Activated CD8-positive, alpha-beta memory T cell treated with anti-CD3 and anti-CD28 coated beads, Interleukin-2, amount 10 ng/mL, durations not matched to agents 7 days and 5 days (primary cell): ENCODE measurements at regions not wholly inside any gene's neighbourhood (a gene's known extent, or its start where the extent isn't known, plus 50 kb on each side); places are given as distances from the start of the nearest gene placed in this dataset.
"Not testable (repeated sequence)": the region's sequence is repeated elsewhere in the genome, so short reads cannot be mapped to it uniquely, and the experiment has no call there.

ENCODE experiments used
- ATAC-seq: fragments of 150-1000 bp; cut with Tn5 transposase; one replicate; pipeline ENCODE4 v1.10.0; 2021; ENCODE audit warnings: moderate library complexity
- CTCF ChIA-PET: fragments of 350-600 bp; sonication (Branson Sonifier 250); formaldehyde crosslinking; loops from one replicate; lab custom pipeline; 2021; ENCODE audit warnings: antibody characterized with exemption; lab: Charles Lee
- DNase-seq: peaks from one replicate; pipeline ENCODE4 v3.0.0-alpha.2; 2020
- H3K27ac Mint-ChIP-seq: one replicate; pipeline ENCODE4 v1.8.0; 2021; ENCODE audit warnings: mild to moderate bottlenecking, mixed read lengths
- H3K27me3 Mint-ChIP-seq: one replicate; pipeline ENCODE4 v1.8.0; 2021; ENCODE audit warnings: mixed read lengths
- H3K36me3 Mint-ChIP-seq: one replicate; pipeline ENCODE4 v1.8.0; 2021; ENCODE audit warnings: mild to moderate bottlenecking, mixed read lengths
- H3K4me1 Mint-ChIP-seq: one replicate; pipeline ENCODE4 v1.8.0; 2021; ENCODE audit warnings: mixed read lengths
- H3K4me3 Mint-ChIP-seq: one replicate; pipeline ENCODE4 v1.8.0; 2021; ENCODE audit warnings: mild to moderate bottlenecking, moderate library complexity, mixed read lengths
- H3K9me3 Mint-ChIP-seq: one replicate; pipeline ENCODE4 v1.8.0; 2022; ENCODE audit warnings: low read depth, mixed read lengths

DNA sequence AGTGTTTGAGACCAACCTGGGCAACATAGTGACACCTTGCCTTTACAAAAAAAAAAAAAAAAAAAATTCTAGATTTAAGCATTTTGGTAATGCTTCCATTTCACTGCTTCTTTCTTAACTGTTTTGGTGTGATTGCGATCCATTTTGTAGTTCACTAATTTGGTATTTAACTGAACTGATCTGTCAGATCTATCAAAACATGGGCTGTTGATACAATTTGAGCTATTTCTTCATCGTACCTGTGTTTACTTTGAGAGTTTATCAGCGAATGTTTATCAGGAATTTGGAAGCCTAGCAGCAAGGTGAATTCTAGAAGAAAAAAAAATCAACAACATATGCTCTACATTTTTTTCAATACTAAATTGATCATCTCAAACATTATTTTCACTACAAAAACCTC is 864.9 kb upstream of the WWC1 start:
- CTCF ChIA-PET: no interaction called here
- Mint-ChIP-seq H3K4me1 (no peaks in the 10 kb centered on the region), H3K9me3 (peaks cover 2% of the 10 kb centered on the region), H3K27ac (no peak overlapping the region), H3K36me3 (no peaks in the 10 kb centered on the region), H3K4me3 (no peak overlapping the region), H3K27me3 (no peaks in the 10 kb centered on the region)
- ATAC-seq: no peak
- DNase-seq: no peak

DNA sequence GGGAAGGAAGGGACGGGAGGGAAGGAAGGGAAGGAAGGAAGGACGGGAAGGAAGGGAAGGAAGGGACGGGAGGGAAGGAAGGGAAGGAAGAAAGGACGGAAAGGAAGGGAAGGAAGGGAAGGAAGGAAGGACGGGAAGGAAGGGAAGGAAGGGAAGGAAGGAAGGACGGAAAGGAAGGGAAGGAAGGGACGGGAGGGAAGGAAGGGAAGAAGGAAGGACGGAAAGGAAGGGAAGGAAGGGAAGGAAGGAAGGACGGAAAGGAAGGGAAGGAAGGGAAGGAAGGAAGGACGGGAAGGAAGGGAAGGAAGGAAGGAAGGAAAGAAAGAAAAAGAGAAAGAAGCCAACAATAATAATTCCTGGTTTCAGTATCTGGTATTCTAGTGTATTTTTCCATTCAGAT is 863.8 kb upstream of the WWC1 start:
- ATAC-seq, H3K36me3 Mint-ChIP-seq, H3K27ac Mint-ChIP-seq, H3K4me3 Mint-ChIP-seq, H3K4me1 Mint-ChIP-seq, H3K27me3 Mint-ChIP-seq, H3K9me3 Mint-ChIP-seq, CTCF ChIA-PET, DNase-seq: not testable (repeated sequence)

DNA sequence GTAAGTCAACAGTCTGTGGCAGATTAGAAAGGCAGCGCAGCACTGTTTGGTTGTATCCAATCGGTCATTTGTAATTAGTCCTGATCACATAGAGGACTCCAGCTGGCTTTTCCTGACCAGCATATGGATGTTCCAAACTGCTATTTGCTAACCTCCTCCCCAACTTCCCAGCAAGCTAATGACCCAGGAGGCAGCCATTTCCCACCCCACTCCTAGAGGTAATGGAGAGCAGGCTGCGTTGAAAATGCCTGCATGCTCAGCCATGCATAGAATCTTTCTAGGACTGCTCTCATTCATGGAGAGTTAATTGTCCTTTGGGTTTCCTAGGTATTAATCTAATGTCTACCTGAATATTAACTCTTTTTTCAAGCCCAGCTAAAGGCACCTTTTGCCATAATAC is 850.6 kb upstream of the WWC1 start:
- no peak overlapping the region for H3K27ac Mint-ChIP-seq
- CTCF ChIA-PET: no interaction called here
- H3K4me1 Mint-ChIP-seq: no peaks in the 10 kb centered on the region
- ATAC-seq: no peak
- peaks cover 9% of the 10 kb centered on the region for H3K9me3 Mint-ChIP-seq
- H3K27me3 Mint-ChIP-seq: no peaks in the 10 kb centered on the region
- DNase-seq: no peak
- no peaks in the 10 kb centered on the region for H3K36me3 Mint-ChIP-seq
- no peak overlapping the region for H3K4me3 Mint-ChIP-seq

DNA sequence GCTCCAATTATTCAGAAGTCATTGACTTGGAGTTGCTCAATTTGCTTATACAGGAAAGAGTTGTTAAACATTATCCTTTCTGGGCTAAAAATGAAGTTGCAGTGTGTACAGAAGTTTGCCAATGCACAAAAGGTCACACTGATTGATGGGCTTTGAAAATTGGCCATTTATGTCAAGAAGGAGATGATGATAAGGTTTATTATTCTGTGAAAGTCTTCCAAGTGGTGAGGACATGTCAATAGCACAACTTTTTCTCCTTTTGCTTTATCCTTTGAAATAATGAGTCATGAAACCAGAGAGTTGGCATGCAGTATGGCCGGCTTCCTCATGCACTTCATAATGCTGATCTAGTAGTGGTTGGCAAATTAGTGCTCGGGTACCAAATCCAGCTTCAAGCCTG is 848.5 kb upstream of the WWC1 start:
- H3K4me3 Mint-ChIP-seq: no peak overlapping the region
- no peaks in the 10 kb centered on the region for H3K36me3 Mint-ChIP-seq
- CTCF ChIA-PET: no interaction called here
- H3K27me3 Mint-ChIP-seq: no peaks in the 10 kb centered on the region
- no peak for DNase-seq
- peaks cover 3% of the 10 kb centered on the region for H3K9me3 Mint-ChIP-seq
- no peak for ATAC-seq
- no peaks in the 10 kb centered on the region for H3K4me1 Mint-ChIP-seq
- H3K27ac Mint-ChIP-seq: no peak overlapping the region

DNA sequence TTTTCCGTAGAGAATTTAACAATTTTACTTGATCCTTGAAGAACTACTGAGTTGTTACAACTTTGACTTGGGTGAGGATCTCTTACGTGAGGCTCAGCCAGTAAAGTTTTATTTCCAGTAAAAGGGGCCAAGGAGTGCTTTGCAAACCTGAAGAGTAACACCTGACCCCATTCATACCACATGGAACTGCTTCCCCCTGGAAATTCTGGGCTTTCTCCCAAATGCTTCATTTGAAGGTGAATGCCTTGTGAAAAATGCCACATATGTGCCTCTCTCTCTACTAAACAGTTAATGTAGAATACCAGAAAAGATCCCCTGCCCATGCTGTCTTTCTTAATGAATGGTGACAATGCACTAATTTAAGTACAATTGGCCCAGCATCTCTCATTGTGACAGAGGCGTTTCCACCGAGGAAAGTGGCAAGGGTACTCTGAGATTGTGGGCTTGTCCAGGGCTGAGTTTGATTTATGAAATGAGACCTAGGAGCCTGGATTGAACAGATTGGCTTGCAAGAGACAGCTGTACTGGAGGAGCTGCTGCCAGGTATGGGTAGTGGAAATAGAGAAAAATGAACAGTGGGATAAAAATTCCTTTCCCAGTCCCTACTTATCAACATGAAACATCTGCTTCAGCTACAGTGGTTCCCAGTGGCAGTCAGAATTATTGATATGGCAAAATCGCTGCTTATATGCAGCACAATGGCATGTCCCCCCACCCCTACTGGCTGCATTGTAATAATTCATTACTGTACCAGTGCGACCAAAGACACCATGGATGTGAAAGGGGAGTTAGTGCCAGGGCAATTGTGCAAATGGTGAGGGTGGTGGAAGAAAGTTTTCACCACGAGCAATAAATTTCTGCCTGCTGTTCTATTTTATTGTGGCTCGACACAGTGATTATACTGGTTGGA is 843.7 kb upstream of the WWC1 start:
- DNase-seq: no peak
- CTCF ChIA-PET: no interaction called here
- H3K27me3 Mint-ChIP-seq: no peaks in the 10 kb centered on the region
- no peak overlapping the region for H3K4me3 Mint-ChIP-seq
- no peak overlapping the region for H3K27ac Mint-ChIP-seq
- no peaks in the 10 kb centered on the region for H3K36me3 Mint-ChIP-seq
- ATAC-seq: no peak
- no peaks in the 10 kb centered on the region for H3K4me1 Mint-ChIP-seq
- H3K9me3 Mint-ChIP-seq: peaks cover 4% of the 10 kb centered on the region

DNA sequence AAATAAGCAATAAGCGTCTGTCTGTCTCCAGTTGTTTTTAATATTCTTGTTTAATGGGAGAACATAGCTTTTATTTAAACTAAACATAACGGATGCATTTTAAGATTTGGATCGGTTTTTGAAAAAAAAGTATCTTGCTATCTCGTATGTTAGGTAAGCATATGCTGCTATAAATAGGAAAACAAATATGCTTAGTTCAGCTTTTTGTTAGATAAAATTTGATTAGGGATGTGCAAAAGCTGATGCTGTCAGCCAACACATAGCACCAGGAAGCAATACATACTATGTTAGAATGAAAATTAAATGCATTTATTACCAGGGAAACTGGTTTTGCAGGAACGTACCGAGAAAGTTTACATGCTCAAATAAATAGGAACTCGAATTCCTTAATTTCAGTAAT is 843.1 kb upstream of the WWC1 start:
- peaks cover 4% of the 10 kb centered on the region for H3K9me3 Mint-ChIP-seq
- no peak overlapping the region for H3K4me3 Mint-ChIP-seq
- CTCF ChIA-PET: no interaction called here
- H3K27ac Mint-ChIP-seq: no peak overlapping the region
- DNase-seq: no peak
- ATAC-seq: no peak
- no peaks in the 10 kb centered on the region for H3K36me3 Mint-ChIP-seq
- H3K27me3 Mint-ChIP-seq: no peaks in the 10 kb centered on the region
- no peaks in the 10 kb centered on the region for H3K4me1 Mint-ChIP-seq

DNA sequence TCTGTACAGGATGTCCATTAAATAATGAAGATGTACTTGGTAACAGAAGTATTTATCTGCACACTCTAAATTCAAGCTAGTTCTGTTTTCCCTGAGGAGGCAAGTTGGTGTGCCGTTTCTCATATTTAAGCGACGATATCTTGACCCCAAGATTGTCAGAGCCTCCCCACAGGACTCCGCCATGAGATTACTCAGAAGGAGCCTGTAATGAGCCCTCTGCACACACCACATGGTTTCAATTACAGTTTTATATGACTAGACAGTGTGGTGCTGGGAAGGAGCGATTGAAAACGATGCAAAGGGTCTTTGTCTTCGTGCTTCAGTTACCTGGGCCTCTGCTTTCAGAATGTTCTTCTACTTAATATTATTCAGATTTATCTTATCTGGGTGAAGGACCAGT is 840.4 kb upstream of the WWC1 start:
- CTCF ChIA-PET: no interaction called here
- Mint-ChIP-seq H3K27ac (no peak overlapping the region), H3K36me3 (no peaks in the 10 kb centered on the region), H3K4me1 (no peaks in the 10 kb centered on the region), H3K27me3 (no peaks in the 10 kb centered on the region), H3K4me3 (no peak overlapping the region), H3K9me3 (peaks cover 4% of the 10 kb centered on the region)
- DNase-seq: no peak
- no peak for ATAC-seq

DNA sequence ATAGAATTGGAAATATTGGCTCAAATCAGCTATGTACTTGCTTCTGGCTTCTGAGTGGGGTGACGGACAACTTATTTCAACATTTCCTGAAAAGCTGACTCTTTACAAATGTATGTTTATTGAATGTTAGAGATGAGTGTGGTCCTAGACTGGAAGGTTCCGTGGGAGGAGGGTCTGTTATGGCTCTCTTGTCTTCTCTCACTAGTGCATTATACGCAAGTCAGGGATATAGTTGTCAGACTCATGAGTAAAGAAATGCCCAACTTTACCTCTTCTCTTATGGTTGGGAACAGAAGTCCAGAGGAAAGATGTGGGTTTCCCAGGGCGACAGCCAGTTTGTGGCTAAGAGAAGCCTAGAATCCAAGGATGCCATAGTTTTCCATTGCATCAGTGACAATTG is 839.3 kb upstream of the WWC1 start:
- no peaks in the 10 kb centered on the region for H3K4me1 Mint-ChIP-seq
- H3K4me3 Mint-ChIP-seq: no peak overlapping the region
- ATAC-seq (no peak), DNase-seq (no peak)
- no peaks in the 10 kb centered on the region for H3K36me3 Mint-ChIP-seq
- peaks cover 4% of the 10 kb centered on the region for H3K9me3 Mint-ChIP-seq
- no peak overlapping the region for H3K27ac Mint-ChIP-seq
- no peaks in the 10 kb centered on the region for H3K27me3 Mint-ChIP-seq
- CTCF ChIA-PET: no interaction called here

DNA sequence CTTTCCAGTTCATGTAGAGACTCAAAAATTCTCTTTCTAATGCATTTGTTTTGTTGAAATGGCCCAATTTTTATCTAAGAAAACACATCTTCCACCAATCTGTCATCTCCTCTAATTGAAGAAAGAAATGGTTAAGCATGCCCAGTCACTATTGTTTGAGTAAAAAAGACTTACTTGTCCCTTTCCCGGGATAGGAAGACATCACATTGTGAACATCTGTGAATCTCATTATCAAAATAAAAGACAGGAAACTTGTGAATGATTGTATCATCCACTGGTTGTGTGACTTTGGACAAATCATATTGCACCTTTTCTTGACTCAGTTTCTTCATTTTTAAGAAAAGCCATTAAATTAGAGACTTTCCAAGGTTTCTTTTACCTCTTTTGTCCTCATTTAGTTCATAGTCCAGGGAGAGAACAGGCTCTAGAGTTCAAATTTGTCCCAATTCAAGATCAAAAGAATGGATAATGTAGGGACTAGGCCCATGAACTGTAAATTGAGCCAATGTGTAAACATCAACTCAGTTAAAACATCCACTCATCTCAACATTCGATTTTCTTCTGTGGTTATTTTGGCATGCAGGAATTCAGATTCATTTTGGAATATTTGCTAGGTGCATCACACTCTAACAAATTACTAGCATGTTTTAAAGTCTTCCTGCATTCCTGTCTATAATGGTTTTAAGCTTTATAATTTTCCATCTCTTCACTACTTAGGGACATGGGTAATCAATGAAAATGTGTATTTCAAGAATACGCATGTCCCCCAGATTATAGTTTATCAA is 838.0 kb upstream of the WWC1 start:
- Mint-ChIP-seq H3K27me3 (no peaks in the 10 kb centered on the region), H3K36me3 (no peaks in the 10 kb centered on the region), H3K4me3 (no peak overlapping the region), H3K27ac (no peak overlapping the region), H3K4me1 (no peaks in the 10 kb centered on the region), H3K9me3 (peaks cover 4% of the 10 kb centered on the region)
- ATAC-seq: no peak
- DNase-seq: no peak
- CTCF ChIA-PET: no interaction called here

DNA sequence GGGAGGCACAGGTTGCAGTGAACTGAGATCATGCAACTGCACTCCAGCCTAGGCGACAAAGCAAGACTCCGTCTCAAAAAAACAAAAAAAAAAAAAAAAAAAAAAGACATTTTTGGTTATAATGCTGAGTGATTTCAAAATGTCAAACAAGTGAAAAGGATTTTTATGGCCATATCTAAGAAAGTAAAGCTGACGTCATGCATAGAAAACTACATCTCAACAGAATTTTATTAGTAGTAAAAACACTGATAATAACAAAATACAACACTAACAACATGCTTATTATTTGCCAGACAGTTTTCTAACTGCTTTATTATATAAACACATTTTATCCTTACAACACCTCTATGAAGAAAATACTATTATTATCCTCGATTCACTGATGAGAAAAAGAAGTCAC is 833.0 kb upstream of the WWC1 start:
- DNase-seq (no peak), ATAC-seq (no peak)
- Mint-ChIP-seq H3K27ac (no peak overlapping the region), H3K36me3 (no peaks in the 10 kb centered on the region), H3K4me1 (no peaks in the 10 kb centered on the region), H3K4me3 (no peak overlapping the region), H3K9me3 (peaks cover 11% of the 10 kb centered on the region), H3K27me3 (no peaks in the 10 kb centered on the region)
- CTCF ChIA-PET: interaction anchor here (0.7 kb wide), 1 partner anchor 268 kb away, joined by 4 read pairs; no protein-coding TSS in a partner anchor

DNA sequence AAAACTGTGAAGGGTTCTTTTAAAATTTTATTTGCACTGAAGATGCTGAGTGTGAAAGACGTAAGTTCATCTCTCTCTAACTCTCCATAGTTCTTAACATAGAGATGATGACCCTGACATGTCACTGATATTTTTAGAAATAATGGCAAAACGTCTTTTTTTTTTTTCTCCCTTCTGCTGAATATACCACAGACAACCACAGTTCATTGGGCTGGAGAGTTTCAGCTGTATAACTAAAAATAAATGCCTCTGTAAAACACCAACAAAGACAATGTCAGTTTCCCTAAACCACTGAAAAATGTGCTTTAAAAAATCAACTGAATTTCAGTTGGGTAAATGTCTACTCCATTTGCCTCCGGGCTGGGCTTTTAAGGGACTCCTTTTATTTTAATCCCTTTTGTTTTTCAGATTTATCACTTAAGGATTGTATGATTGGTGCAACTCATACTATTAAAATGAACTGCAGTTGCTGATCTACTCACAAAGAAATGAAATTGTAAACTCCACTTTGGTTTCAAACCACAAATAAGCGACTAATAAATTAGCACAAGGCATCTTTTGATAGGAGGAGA is 830.9 kb upstream of the WWC1 start:
- ATAC-seq (no peak), DNase-seq (no peak)
- Mint-ChIP-seq H3K27me3 (no peaks in the 10 kb centered on the region), H3K4me1 (no peaks in the 10 kb centered on the region), H3K9me3 (peaks cover 15% of the 10 kb centered on the region), H3K36me3 (no peaks in the 10 kb centered on the region), H3K4me3 (no peak overlapping the region), H3K27ac (no peak overlapping the region)
- CTCF ChIA-PET: no interaction called here

DNA sequence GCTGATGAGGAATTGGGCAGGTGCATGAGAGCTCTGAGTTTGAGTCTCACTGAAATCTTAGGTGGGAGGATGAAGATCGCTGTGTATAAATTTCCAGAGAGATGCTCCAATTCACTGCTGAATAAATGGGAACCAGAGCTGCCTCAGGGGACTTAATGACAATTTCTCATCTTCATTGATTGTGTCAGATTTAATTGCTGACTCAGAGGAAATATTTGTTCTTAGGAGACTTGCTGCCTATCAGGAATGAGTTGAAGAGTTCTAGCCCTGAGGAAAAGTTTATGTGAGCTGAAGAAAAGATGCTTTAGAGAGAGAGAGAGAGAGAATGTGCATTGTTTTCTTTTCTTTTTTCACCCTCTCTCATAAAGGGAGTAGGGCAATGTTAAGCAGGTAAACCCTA is 827.5 kb upstream of the WWC1 start:
- Mint-ChIP-seq H3K36me3 (no peaks in the 10 kb centered on the region), H3K27ac (no peak overlapping the region), H3K4me1 (no peaks in the 10 kb centered on the region), H3K4me3 (no peak overlapping the region), H3K27me3 (no peaks in the 10 kb centered on the region), H3K9me3 (peaks cover 17% of the 10 kb centered on the region)
- CTCF ChIA-PET: no interaction called here
- no peak for DNase-seq
- no peak for ATAC-seq

DNA sequence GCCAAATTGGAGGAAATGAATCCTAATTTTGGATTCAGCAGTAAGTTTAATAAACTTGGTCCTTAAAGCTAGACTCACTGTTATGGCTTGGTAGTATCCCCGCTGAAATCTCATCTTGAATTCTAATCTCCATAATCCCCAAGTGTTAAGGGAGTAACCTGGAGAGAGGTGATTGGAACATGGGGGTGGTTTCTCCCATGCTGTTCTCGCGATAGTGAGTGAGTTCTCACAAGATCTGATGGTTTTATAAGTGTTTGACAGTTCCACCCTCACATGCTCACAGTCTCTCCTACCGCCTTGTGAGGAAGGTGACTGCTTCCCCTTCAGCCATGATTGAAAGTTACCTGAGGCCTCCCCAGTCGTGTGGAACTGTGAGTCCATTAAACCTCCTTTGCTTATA is 824.5 kb upstream of the WWC1 start:
- DNase-seq (no peak), ATAC-seq (no peak)
- Mint-ChIP-seq H3K4me3 (no peak overlapping the region), H3K27me3 (no peaks in the 10 kb centered on the region), H3K36me3 (no peaks in the 10 kb centered on the region), H3K9me3 (peaks cover 13% of the 10 kb centered on the region), H3K27ac (no peak overlapping the region), H3K4me1 (no peaks in the 10 kb centered on the region)
- CTCF ChIA-PET: no interaction called here
